ENCODE measurements at regions not wholly inside any gene's neighbourhood (a gene's known extent, or its start where the extent isn't known, plus 50 kb on each side); places are given as distances from the start of the nearest gene placed in this dataset.

DNA sequence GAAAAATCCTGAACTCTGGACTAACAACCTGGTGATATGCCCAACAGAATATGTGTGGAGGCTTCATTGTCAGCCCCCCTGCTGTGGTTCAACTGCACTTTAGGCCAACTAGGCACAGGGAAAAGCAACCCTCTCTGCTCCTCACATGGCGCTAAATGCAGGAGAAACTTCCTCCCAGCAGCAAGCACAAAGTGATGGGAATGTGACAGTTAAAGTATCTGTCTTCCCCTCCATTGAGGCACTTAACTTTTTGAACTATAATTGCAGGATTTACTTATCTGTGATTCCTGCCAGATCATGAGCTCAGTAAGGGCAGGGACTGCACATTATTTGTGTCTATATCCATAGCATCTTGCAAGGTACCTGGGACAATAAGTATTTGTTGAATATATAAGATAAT, 981.2 kb upstream of the KLHL29 start:
- H3K4me3 ChIP-seq (ENCODE audit: low read length) = no peak overlapping the region
- DNase-seq (ENCODE audit: low read depth) = no peak
- TF ChIP-seq, protein P1, sequence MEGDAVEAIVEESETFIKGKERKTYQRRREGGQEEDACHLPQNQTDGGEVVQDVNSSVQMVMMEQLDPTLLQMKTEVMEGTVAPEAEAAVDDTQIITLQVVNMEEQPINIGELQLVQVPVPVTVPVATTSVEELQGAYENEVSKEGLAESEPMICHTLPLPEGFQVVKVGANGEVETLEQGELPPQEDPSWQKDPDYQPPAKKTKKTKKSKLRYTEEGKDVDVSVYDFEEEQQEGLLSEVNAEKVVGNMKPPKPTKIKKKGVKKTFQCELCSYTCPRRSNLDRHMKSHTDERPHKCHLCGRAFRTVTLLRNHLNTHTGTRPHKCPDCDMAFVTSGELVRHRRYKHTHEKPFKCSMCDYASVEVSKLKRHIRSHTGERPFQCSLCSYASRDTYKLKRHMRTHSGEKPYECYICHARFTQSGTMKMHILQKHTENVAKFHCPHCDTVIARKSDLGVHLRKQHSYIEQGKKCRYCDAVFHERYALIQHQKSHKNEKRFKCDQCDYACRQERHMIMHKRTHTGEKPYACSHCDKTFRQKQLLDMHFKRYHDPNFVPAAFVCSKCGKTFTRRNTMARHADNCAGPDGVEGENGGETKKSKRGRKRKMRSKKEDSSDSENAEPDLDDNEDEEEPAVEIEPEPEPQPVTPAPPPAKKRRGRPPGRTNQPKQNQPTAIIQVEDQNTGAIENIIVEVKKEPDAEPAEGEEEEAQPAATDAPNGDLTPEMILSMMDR (conservative IDR thresholded peaks at IDR 0.05; ENCODE audit: low read length) = no peak

GRCh38 chr2:22406625-22407024, 978.4 kb upstream of the KLHL29 start:
- H3K4me3 ChIP-seq (ENCODE audit: low read length) = no peak overlapping the region
- DNase-seq (ENCODE audit: low read depth) = no peak
- TF ChIP-seq, protein P1 (conservative IDR thresholded peaks at IDR 0.05; ENCODE audit: low read length) = no peak

GRCh38 chr2:22420076-22420475, 964.9 kb upstream of the KLHL29 start:
- TF ChIP-seq, protein P1 (conservative IDR thresholded peaks at IDR 0.05; ENCODE audit: low read length) = no peak
- DNase-seq (ENCODE audit: low read depth) = no peak
- no peak overlapping the region for H3K4me3 ChIP-seq (ENCODE audit: low read length)

- no peak for DNase-seq (ENCODE audit: low read depth)
- H3K4me3 ChIP-seq (ENCODE audit: low read length) = no peak overlapping the region
- TF ChIP-seq, protein P1 (conservative IDR thresholded peaks at IDR 0.05; ENCODE audit: low read length) = no peak
These were observed 942.9 kb upstream of the KLHL29 start for GRCh38 chr2:22442051-22442450.

- TF ChIP-seq, protein P1 (conservative IDR thresholded peaks at IDR 0.05; ENCODE audit: low read length) = no peak
- H3K4me3 ChIP-seq (ENCODE audit: low read length) = no peak overlapping the region
- no peak for DNase-seq (ENCODE audit: low read depth)
These were observed 940.7 kb upstream of the KLHL29 start for GRCh38 chr2:22444281-22444680.

GRCh38 chr2:22449696-22450095, 935.3 kb upstream of the KLHL29 start:
- TF ChIP-seq, protein P1 (conservative IDR thresholded peaks at IDR 0.05; ENCODE audit: low read length) = no peak
- no peak overlapping the region for H3K4me3 ChIP-seq (ENCODE audit: low read length)
- DNase-seq (ENCODE audit: low read depth) = no peak

DNA sequence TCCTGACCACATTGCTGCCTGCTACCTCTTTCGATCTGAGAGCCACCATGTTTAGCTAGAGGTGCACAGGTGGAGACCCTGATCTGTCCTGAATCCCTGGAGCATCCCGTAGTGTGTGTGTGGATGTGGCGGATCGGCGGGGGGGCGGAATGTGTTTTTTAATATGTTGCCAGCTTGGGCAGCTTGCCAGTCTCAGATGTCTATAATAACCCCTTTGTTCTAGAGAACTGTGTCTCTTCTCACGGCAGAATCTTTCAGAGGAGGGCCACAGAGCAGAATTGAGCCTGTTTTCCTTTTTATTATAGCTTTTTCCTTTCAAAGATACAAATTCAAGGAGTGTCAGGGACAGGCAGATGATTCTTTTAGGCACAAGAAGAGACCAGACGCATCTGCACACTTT, 934.1 kb upstream of the KLHL29 start:
- DNase-seq (ENCODE audit: low read depth) = no peak
- no peak overlapping the region for H3K4me3 ChIP-seq (ENCODE audit: low read length)
- TF ChIP-seq, protein P1 (conservative IDR thresholded peaks at IDR 0.05; ENCODE audit: low read length) = no peak

Data from AG10803 (cell line).